Kidney epithelial cell (primary cell): ENCODE measurements at regions not wholly inside any gene's neighbourhood (a gene's known extent, or its start where the extent isn't known, plus 50 kb on each side); places are given as distances from the start of the nearest gene placed in this dataset.

ENCODE experiments used
- DNase-seq: peaks from one replicate; pipeline ENCODE4 v3.0.0-alpha.2; 2010; ENCODE audit warnings: low read depth
- H3K27me3 ChIP-seq: 2 replicates; pipeline ENCODE4 v1.6.0; 2011; ENCODE audit warnings: low read length; ENCODE audit not compliant: control insufficient read depth, insufficient read depth
- H3K36me3 ChIP-seq: 2 replicates; pipeline ENCODE4 v1.5.1; 2011; ENCODE audit warnings: low read length; ENCODE audit not compliant: control insufficient read depth, insufficient read depth
- H3K4me3 ChIP-seq: 2 replicates; pipeline ENCODE4 v1.5.1; 2011; ENCODE audit warnings: low read depth, mild to moderate bottlenecking, control low read depth, low read length
- CTCF ChIP-seq: IDR thresholded peaks from 2 replicates; pipeline ENCODE4 v1.5.1; 2011; ENCODE audit warnings: mild to moderate bottlenecking, moderate library complexity, low read length, control low read depth, inconsistent platforms; ENCODE audit not compliant: insufficient read depth, poor library complexity, severe bottlenecking

- DNase-seq = no peak
- H3K27me3 ChIP-seq = no peaks in the 10 kb centered on the region
- no peak for TF ChIP-seq CTCF
- no peaks in the 10 kb centered on the region for H3K36me3 ChIP-seq
- no peak overlapping the region for H3K4me3 ChIP-seq
These were observed 640.8 kb downstream of the TBC1D4 start for GRCh38 chr13:74841123-74841522.

- DNase-seq = no peak
- Histone ChIP-seq H3K36me3 (no peaks in the 10 kb centered on the region), H3K27me3 (no peaks in the 10 kb centered on the region), H3K4me3 (no peak overlapping the region)
- TF ChIP-seq CTCF = no peak
These were observed 642.3 kb downstream of the TBC1D4 start for GRCh38 chr13:74839656-74840055.

GRCh38 chr13:74838096-74838495 lies 643.9 kb downstream of the TBC1D4 start:
- no peak for DNase-seq
- Histone ChIP-seq H3K36me3 (no peaks in the 10 kb centered on the region), H3K27me3 (no peaks in the 10 kb centered on the region), H3K4me3 (no peak overlapping the region)
- no peak for TF ChIP-seq CTCF

GRCh38 chr13:74836628-74837027 lies 645.3 kb downstream of the TBC1D4 start:
- H3K27me3 ChIP-seq = no peaks in the 10 kb centered on the region
- no peak for DNase-seq
- H3K4me3 ChIP-seq = no peak overlapping the region
- no peak for TF ChIP-seq CTCF
- H3K36me3 ChIP-seq = no peaks in the 10 kb centered on the region

- Histone ChIP-seq H3K4me3 (no peak overlapping the region), H3K36me3 (no peaks in the 10 kb centered on the region), H3K27me3 (no peaks in the 10 kb centered on the region)
- DNase-seq = no peak
- no peak for TF ChIP-seq CTCF
These were observed 646.4 kb downstream of the TBC1D4 start for GRCh38 chr13:74835579-74835978.

GRCh38 chr13:74825938-74826246 lies 656.1 kb downstream of the TBC1D4 start:
- Histone ChIP-seq H3K27me3 (no peaks in the 10 kb centered on the region), H3K36me3 (no peaks in the 10 kb centered on the region), H3K4me3 (no peak overlapping the region)
- no peak for DNase-seq
- no peak for TF ChIP-seq CTCF
